ENCODE measurements at regions not wholly inside any gene's neighbourhood (a gene's known extent, or its start where the extent isn't known, plus 50 kb on each side); places are given as distances from the start of the nearest gene placed in this dataset.
"Not testable (repeated sequence)": the region's sequence is repeated elsewhere in the genome, so short reads cannot be mapped to it uniquely, and the experiment has no call there.

- H3K9me3 ChIP-seq (ENCODE audit: control insufficient read depth in 5 of 5, low read length in 5 of 5): no peaks in the 10 kb centered on the region
Measured at GRCh38 chr20:12750221-12750620, 258.6 kb upstream of the SPTLC3 start.

GRCh38 chr20:12752900-12753693 is 255.7 kb upstream of the SPTLC3 start:
- H3K9me3 ChIP-seq (ENCODE audit: control insufficient read depth in 5 of 5, low read length in 5 of 5); H3K27me3 ChIP-seq (ENCODE audit: control insufficient read depth in 5 of 5, insufficient read depth in 4 of 5, low read length in 5 of 5); H3K4me3 ChIP-seq (ENCODE audit: low read depth in 1 of 5, low read length in 5 of 5); H3K4me1 ChIP-seq (ENCODE audit: control insufficient read depth in 5 of 5, insufficient read depth in 5 of 5, low read length in 5 of 5); H3K9ac ChIP-seq (ENCODE audit: low read length in 5 of 5); H3K27ac ChIP-seq (ENCODE audit: low read depth, low read length); H3K36me3 ChIP-seq (ENCODE audit: control insufficient read depth in 5 of 5, insufficient read depth in 5 of 5, low read length in 5 of 5): not testable (repeated sequence)

More at GRCh38 chr20:12750221-12750620, 258.6 kb upstream of the SPTLC3 start:
- no peak overlapping the region for H3K27ac ChIP-seq (ENCODE audit: low read depth, low read length)
- no peaks in the 10 kb centered on the region for H3K4me1 ChIP-seq (ENCODE audit: control insufficient read depth in 5 of 5, insufficient read depth in 5 of 5, low read length in 5 of 5)
- no peak overlapping the region for H3K9ac ChIP-seq (ENCODE audit: low read length in 5 of 5)
- no peaks in the 10 kb centered on the region for H3K36me3 ChIP-seq (ENCODE audit: control insufficient read depth in 5 of 5, insufficient read depth in 5 of 5, low read length in 5 of 5)
- no peaks in the 10 kb centered on the region for H3K27me3 ChIP-seq (ENCODE audit: control insufficient read depth in 5 of 5, insufficient read depth in 4 of 5, low read length in 5 of 5)
- H3K4me3 ChIP-seq (ENCODE audit: low read depth in 1 of 5, low read length in 5 of 5): no peak overlapping the region

- H3K27me3 ChIP-seq (ENCODE audit: control insufficient read depth in 5 of 5, insufficient read depth in 4 of 5, low read length in 5 of 5); H3K4me3 ChIP-seq (ENCODE audit: low read depth in 1 of 5, low read length in 5 of 5); H3K9me3 ChIP-seq (ENCODE audit: control insufficient read depth in 5 of 5, low read length in 5 of 5); H3K36me3 ChIP-seq (ENCODE audit: control insufficient read depth in 5 of 5, insufficient read depth in 5 of 5, low read length in 5 of 5); H3K27ac ChIP-seq (ENCODE audit: low read depth, low read length); H3K9ac ChIP-seq (ENCODE audit: low read length in 5 of 5); H3K4me1 ChIP-seq (ENCODE audit: control insufficient read depth in 5 of 5, insufficient read depth in 5 of 5, low read length in 5 of 5): not testable (repeated sequence)
Measured at GRCh38 chr20:12753742-12754141, 255.0 kb upstream of the SPTLC3 start.

- H3K9me3 ChIP-seq (ENCODE audit: control insufficient read depth in 5 of 5, low read length in 5 of 5); H3K27me3 ChIP-seq (ENCODE audit: control insufficient read depth in 5 of 5, insufficient read depth in 4 of 5, low read length in 5 of 5); H3K4me3 ChIP-seq (ENCODE audit: low read depth in 1 of 5, low read length in 5 of 5); H3K27ac ChIP-seq (ENCODE audit: low read depth, low read length); H3K9ac ChIP-seq (ENCODE audit: low read length in 5 of 5); H3K4me1 ChIP-seq (ENCODE audit: control insufficient read depth in 5 of 5, insufficient read depth in 5 of 5, low read length in 5 of 5); H3K36me3 ChIP-seq (ENCODE audit: control insufficient read depth in 5 of 5, insufficient read depth in 5 of 5, low read length in 5 of 5): not testable (repeated sequence)
Measured at GRCh38 chr20:12759493-12759892, 249.3 kb upstream of the SPTLC3 start.

GRCh38 chr20:12762725-12763124 is 246.0 kb upstream of the SPTLC3 start:
- Histone ChIP-seq H3K4me1 (ENCODE audit: control insufficient read depth in 5 of 5, insufficient read depth in 5 of 5, low read length in 5 of 5) (no peaks in the 10 kb centered on the region), H3K9ac (ENCODE audit: low read length in 5 of 5) (no peak overlapping the region), H3K27me3 (ENCODE audit: control insufficient read depth in 5 of 5, insufficient read depth in 4 of 5, low read length in 5 of 5) (peaks cover 0 to 6% (median 0%) of the 10 kb centered on the region in 5 donors), H3K36me3 (ENCODE audit: control insufficient read depth in 5 of 5, insufficient read depth in 5 of 5, low read length in 5 of 5) (no peaks in the 10 kb centered on the region), H3K9me3 (ENCODE audit: control insufficient read depth in 5 of 5, low read length in 5 of 5) (no peaks in the 10 kb centered on the region), H3K4me3 (ENCODE audit: low read depth in 1 of 5, low read length in 5 of 5) (peak overlapping the region in 1 of 5 donors; percentile 8), H3K27ac (ENCODE audit: low read depth, low read length) (no peak overlapping the region)

GRCh38 chr20:12763406-12763805 is 245.4 kb upstream of the SPTLC3 start:
- Histone ChIP-seq H3K27ac (ENCODE audit: low read depth, low read length) (no peak overlapping the region), H3K4me1 (ENCODE audit: control insufficient read depth in 5 of 5, insufficient read depth in 5 of 5, low read length in 5 of 5) (no peaks in the 10 kb centered on the region), H3K27me3 (ENCODE audit: control insufficient read depth in 5 of 5, insufficient read depth in 4 of 5, low read length in 5 of 5) (peaks cover 0 to 6% (median 0%) of the 10 kb centered on the region in 5 donors), H3K9ac (ENCODE audit: low read length in 5 of 5) (no peak overlapping the region), H3K36me3 (ENCODE audit: control insufficient read depth in 5 of 5, insufficient read depth in 5 of 5, low read length in 5 of 5) (no peaks in the 10 kb centered on the region), H3K9me3 (ENCODE audit: control insufficient read depth in 5 of 5, low read length in 5 of 5) (no peaks in the 10 kb centered on the region), H3K4me3 (ENCODE audit: low read depth in 1 of 5, low read length in 5 of 5) (no peak overlapping the region)

GRCh38 chr20:12764053-12764452 is 244.7 kb upstream of the SPTLC3 start:
- no peak overlapping the region for H3K27ac ChIP-seq (ENCODE audit: low read depth, low read length)
- H3K4me1 ChIP-seq (ENCODE audit: control insufficient read depth in 5 of 5, insufficient read depth in 5 of 5, low read length in 5 of 5): no peaks in the 10 kb centered on the region
- H3K4me3 ChIP-seq (ENCODE audit: low read depth in 1 of 5, low read length in 5 of 5): no peak overlapping the region
- H3K9me3 ChIP-seq (ENCODE audit: control insufficient read depth in 5 of 5, low read length in 5 of 5): no peaks in the 10 kb centered on the region
- no peaks in the 10 kb centered on the region for H3K36me3 ChIP-seq (ENCODE audit: control insufficient read depth in 5 of 5, insufficient read depth in 5 of 5, low read length in 5 of 5)
- H3K9ac ChIP-seq (ENCODE audit: low read length in 5 of 5): no peak overlapping the region
- H3K27me3 ChIP-seq (ENCODE audit: control insufficient read depth in 5 of 5, insufficient read depth in 4 of 5, low read length in 5 of 5): peaks cover 0 to 6% (median 0%) of the 10 kb centered on the region in 5 donors

GRCh38 chr20:12764851-12765250 is 243.9 kb upstream of the SPTLC3 start:
- Histone ChIP-seq H3K9ac (ENCODE audit: low read length in 5 of 5) (no peak overlapping the region), H3K27ac (ENCODE audit: low read depth, low read length) (no peak overlapping the region), H3K36me3 (ENCODE audit: control insufficient read depth in 5 of 5, insufficient read depth in 5 of 5, low read length in 5 of 5) (no peaks in the 10 kb centered on the region), H3K4me1 (ENCODE audit: control insufficient read depth in 5 of 5, insufficient read depth in 5 of 5, low read length in 5 of 5) (no peaks in the 10 kb centered on the region), H3K4me3 (ENCODE audit: low read depth in 1 of 5, low read length in 5 of 5) (no peak overlapping the region), H3K9me3 (ENCODE audit: control insufficient read depth in 5 of 5, low read length in 5 of 5) (no peaks in the 10 kb centered on the region), H3K27me3 (ENCODE audit: control insufficient read depth in 5 of 5, insufficient read depth in 4 of 5, low read length in 5 of 5) (peaks cover 0 to 6% (median 0%) of the 10 kb centered on the region in 5 donors)

GRCh38 chr20:12773936-12774335 is 234.8 kb upstream of the SPTLC3 start:
- H3K27me3 ChIP-seq (ENCODE audit: control insufficient read depth in 5 of 5, insufficient read depth in 4 of 5, low read length in 5 of 5): no peaks in the 10 kb centered on the region
- no peak overlapping the region for H3K9ac ChIP-seq (ENCODE audit: low read length in 5 of 5)
- H3K27ac ChIP-seq (ENCODE audit: low read depth, low read length): no peak overlapping the region
- H3K4me1 ChIP-seq (ENCODE audit: control insufficient read depth in 5 of 5, insufficient read depth in 5 of 5, low read length in 5 of 5): no peaks in the 10 kb centered on the region
- H3K4me3 ChIP-seq (ENCODE audit: low read depth in 1 of 5, low read length in 5 of 5): no peak overlapping the region
- no peaks in the 10 kb centered on the region for H3K36me3 ChIP-seq (ENCODE audit: control insufficient read depth in 5 of 5, insufficient read depth in 5 of 5, low read length in 5 of 5)
- no peaks in the 10 kb centered on the region for H3K9me3 ChIP-seq (ENCODE audit: control insufficient read depth in 5 of 5, low read length in 5 of 5)

GRCh38 chr20:12775041-12775440 is 233.7 kb upstream of the SPTLC3 start:
- H3K9me3 ChIP-seq (ENCODE audit: control insufficient read depth in 5 of 5, low read length in 5 of 5): no peaks in the 10 kb centered on the region
- no peaks in the 10 kb centered on the region for H3K4me1 ChIP-seq (ENCODE audit: control insufficient read depth in 5 of 5, insufficient read depth in 5 of 5, low read length in 5 of 5)
- no peaks in the 10 kb centered on the region for H3K27me3 ChIP-seq (ENCODE audit: control insufficient read depth in 5 of 5, insufficient read depth in 4 of 5, low read length in 5 of 5)
- no peak overlapping the region for H3K4me3 ChIP-seq (ENCODE audit: low read depth in 1 of 5, low read length in 5 of 5)
- H3K27ac ChIP-seq (ENCODE audit: low read depth, low read length): no peak overlapping the region
- H3K9ac ChIP-seq (ENCODE audit: low read length in 5 of 5): no peak overlapping the region
- no peaks in the 10 kb centered on the region for H3K36me3 ChIP-seq (ENCODE audit: control insufficient read depth in 5 of 5, insufficient read depth in 5 of 5, low read length in 5 of 5)

All from subcutaneous abdominal adipose tissue (tissue), 5 donors.